ENCODE measurements at regions not wholly inside any gene's neighbourhood (a gene's known extent, or its start where the extent isn't known, plus 50 kb on each side); places are given as distances from the start of the nearest gene placed in this dataset.
A peak's percentile ranks its signal among the peaks of the same experiment; 100 is the strongest.

DNA sequence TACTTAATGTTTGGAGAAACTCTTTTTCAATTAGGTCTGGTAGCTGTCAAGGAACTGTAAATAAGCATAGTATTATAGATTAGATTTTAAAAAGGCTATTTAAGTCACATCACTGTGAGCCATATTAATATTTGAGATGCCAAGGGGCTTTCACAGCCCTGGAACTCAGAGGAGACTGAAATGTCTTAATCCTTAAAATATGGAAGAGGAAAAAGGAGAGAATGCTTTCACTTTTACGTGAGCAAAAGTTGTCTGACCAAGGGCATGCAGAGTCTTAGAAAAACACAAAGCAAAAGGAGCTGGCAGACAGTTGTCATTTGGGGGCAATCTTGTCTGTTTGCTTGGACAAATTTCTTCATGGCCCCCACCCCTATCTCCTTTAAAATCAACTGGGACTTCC, 253.2 kb upstream of the IGFBP7 start:
- TF ChIP-seq ZC3H10 (CRISPR knock-in tag; IDR thresholded peaks at IDR 0.05) (no peak), PPARA (CRISPR knock-in tag; IDR thresholded peaks at IDR 0.05; ENCODE audit: borderline replicate concordance) (no peak), TOX (CRISPR knock-in tag; IDR thresholded peaks at IDR 0.05; ENCODE audit: borderline replicate concordance) (no peak), ZNF565 (CRISPR knock-in tag; conservative IDR thresholded peaks at IDR 0.05; ENCODE audit: low read depth) (no peak), ZNF70 (CRISPR knock-in tag; IDR thresholded peaks at IDR 0.05) (no peak)
- no peak for ATAC-seq

DNA sequence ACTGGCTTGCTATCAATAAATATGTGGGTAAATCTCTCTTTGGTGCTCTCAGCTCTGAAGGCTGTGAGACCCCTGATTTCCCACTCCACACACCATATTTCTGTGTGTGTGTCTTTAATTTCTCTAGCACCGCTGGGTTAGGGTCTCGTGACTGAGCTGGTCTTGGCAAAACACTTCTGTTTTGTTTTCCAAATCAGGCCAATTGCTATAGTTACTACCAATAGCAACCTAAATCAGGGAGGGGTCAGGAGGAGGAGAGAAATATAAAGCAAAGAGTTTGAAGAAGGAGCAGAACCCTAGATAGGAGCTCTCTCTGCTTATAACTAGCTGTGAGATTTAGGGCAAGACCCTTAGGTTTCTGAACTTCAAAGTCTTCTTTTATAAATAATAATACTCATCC, 250.5 kb upstream of the IGFBP7 start:
- TF ChIP-seq ESRRG (CRISPR knock-in tag; IDR thresholded peaks at IDR 0.05) = no peak
- no peak for TF ChIP-seq ARNTL (CRISPR knock-in tag; IDR thresholded peaks at IDR 0.05; ENCODE audit: borderline replicate concordance, low read depth)
- TF ChIP-seq, protein P1, sequence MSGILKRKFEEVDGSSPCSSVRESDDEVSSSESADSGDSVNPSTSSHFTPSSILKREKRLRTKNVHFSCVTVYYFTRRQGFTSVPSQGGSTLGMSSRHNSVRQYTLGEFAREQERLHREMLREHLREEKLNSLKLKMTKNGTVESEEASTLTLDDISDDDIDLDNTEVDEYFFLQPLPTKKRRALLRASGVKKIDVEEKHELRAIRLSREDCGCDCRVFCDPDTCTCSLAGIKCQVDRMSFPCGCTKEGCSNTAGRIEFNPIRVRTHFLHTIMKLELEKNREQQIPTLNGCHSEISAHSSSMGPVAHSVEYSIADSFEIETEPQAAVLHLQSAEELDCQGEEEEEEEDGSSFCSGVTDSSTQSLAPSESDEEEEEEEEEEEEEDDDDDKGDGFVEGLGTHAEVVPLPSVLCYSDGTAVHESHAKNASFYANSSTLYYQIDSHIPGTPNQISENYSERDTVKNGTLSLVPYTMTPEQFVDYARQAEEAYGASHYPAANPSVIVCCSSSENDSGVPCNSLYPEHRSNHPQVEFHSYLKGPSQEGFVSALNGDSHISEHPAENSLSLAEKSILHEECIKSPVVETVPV (CRISPR knock-in tag; IDR thresholded peaks at IDR 0.05) = no peak
- no peak for TF ChIP-seq OSR1 (CRISPR knock-in tag; IDR thresholded peaks at IDR 0.05)
- TF ChIP-seq, protein P2, sequence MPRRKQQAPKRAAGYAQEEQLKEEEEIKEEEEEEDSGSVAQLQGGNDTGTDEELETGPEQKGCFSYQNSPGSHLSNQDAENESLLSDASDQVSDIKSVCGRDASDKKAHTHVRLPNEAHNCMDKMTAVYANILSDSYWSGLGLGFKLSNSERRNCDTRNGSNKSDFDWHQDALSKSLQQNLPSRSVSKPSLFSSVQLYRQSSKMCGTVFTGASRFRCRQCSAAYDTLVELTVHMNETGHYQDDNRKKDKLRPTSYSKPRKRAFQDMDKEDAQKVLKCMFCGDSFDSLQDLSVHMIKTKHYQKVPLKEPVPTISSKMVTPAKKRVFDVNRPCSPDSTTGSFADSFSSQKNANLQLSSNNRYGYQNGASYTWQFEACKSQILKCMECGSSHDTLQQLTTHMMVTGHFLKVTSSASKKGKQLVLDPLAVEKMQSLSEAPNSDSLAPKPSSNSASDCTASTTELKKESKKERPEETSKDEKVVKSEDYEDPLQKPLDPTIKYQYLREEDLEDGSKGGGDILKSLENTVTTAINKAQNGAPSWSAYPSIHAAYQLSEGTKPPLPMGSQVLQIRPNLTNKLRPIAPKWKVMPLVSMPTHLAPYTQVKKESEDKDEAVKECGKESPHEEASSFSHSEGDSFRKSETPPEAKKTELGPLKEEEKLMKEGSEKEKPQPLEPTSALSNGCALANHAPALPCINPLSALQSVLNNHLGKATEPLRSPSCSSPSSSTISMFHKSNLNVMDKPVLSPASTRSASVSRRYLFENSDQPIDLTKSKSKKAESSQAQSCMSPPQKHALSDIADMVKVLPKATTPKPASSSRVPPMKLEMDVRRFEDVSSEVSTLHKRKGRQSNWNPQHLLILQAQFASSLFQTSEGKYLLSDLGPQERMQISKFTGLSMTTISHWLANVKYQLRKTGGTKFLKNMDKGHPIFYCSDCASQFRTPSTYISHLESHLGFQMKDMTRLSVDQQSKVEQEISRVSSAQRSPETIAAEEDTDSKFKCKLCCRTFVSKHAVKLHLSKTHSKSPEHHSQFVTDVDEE (CRISPR knock-in tag; IDR thresholded peaks at IDR 0.05) = no peak
- TF ChIP-seq PPARA (CRISPR knock-in tag; IDR thresholded peaks at IDR 0.05; ENCODE audit: borderline replicate concordance) = no peak
- no peak for TF ChIP-seq ZC3H10 (CRISPR knock-in tag; IDR thresholded peaks at IDR 0.05)
- no peak for TF ChIP-seq GLIS3 (CRISPR knock-in tag; IDR thresholded peaks at IDR 0.05)
- no peak for TF ChIP-seq ZNF70 (CRISPR knock-in tag; IDR thresholded peaks at IDR 0.05)
- TF ChIP-seq ZFP3 (CRISPR knock-in tag; IDR thresholded peaks at IDR 0.05) = no peak
- no peak for TF ChIP-seq TCF4 (CRISPR knock-in tag; IDR thresholded peaks at IDR 0.05; ENCODE audit: borderline replicate concordance)
- no peak for TF ChIP-seq CREB5 (CRISPR knock-in tag; IDR thresholded peaks at IDR 0.05; ENCODE audit: low read depth)
- TF ChIP-seq ZFP30 (CRISPR knock-in tag; IDR thresholded peaks at IDR 0.05) = no peak
- TF ChIP-seq, protein P3, sequence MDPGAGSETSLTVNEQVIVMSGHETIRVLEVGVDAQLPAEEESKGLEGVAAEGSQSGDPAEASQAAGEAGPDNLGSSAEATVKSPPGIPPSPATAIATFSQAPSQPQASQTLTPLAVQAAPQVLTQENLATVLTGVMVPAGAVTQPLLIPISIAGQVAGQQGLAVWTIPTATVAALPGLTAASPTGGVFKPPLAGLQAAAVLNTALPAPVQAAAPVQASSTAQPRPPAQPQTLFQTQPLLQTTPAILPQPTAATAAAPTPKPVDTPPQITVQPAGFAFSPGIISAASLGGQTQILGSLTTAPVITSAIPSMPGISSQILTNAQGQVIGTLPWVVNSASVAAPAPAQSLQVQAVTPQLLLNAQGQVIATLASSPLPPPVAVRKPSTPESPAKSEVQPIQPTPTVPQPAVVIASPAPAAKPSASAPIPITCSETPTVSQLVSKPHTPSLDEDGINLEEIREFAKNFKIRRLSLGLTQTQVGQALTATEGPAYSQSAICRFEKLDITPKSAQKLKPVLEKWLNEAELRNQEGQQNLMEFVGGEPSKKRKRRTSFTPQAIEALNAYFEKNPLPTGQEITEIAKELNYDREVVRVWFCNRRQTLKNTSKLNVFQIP (CRISPR knock-in tag; IDR thresholded peaks at IDR 0.05; ENCODE audit: borderline replicate concordance, low read depth) = no peak
- no peak for TF ChIP-seq RARB (CRISPR knock-in tag; IDR thresholded peaks at IDR 0.05)
- no peak for TF ChIP-seq ISL1 (CRISPR knock-in tag; IDR thresholded peaks at IDR 0.05)
- TF ChIP-seq BACH2 (CRISPR knock-in tag; IDR thresholded peaks at IDR 0.05; ENCODE audit: borderline replicate concordance) = no peak
- TF ChIP-seq ZNF565 (CRISPR knock-in tag; conservative IDR thresholded peaks at IDR 0.05; ENCODE audit: low read depth) = no peak
- TF ChIP-seq, protein P4, sequence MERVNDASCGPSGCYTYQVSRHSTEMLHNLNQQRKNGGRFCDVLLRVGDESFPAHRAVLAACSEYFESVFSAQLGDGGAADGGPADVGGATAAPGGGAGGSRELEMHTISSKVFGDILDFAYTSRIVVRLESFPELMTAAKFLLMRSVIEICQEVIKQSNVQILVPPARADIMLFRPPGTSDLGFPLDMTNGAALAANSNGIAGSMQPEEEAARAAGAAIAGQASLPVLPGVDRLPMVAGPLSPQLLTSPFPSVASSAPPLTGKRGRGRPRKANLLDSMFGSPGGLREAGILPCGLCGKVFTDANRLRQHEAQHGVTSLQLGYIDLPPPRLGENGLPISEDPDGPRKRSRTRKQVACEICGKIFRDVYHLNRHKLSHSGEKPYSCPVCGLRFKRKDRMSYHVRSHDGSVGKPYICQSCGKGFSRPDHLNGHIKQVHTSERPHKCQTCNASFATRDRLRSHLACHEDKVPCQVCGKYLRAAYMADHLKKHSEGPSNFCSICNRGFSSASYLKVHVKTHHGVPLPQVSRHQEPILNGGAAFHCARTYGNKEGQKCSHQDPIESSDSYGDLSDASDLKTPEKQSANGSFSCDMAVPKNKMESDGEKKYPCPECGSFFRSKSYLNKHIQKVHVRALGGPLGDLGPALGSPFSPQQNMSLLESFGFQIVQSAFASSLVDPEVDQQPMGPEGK (CRISPR knock-in tag; IDR thresholded peaks at IDR 0.05; ENCODE audit: borderline replicate concordance) = no peak
- TF ChIP-seq ZNF8 (CRISPR knock-in tag; IDR thresholded peaks at IDR 0.05) = no peak
- ATAC-seq = no peak

- no peak for TF ChIP-seq TCF4 (CRISPR knock-in tag; IDR thresholded peaks at IDR 0.05; ENCODE audit: borderline replicate concordance)
- TF ChIP-seq ZFP3 (CRISPR knock-in tag; IDR thresholded peaks at IDR 0.05) = no peak
- no peak for TF ChIP-seq OSR1 (CRISPR knock-in tag; IDR thresholded peaks at IDR 0.05)
- TF ChIP-seq, protein P4 (CRISPR knock-in tag; IDR thresholded peaks at IDR 0.05; ENCODE audit: borderline replicate concordance) = no peak
- TF ChIP-seq RARB (CRISPR knock-in tag; IDR thresholded peaks at IDR 0.05) = no peak
- TF ChIP-seq ISL1 (CRISPR knock-in tag; IDR thresholded peaks at IDR 0.05) = peak; percentile 66
- TF ChIP-seq PPARA (CRISPR knock-in tag; IDR thresholded peaks at IDR 0.05; ENCODE audit: borderline replicate concordance) = no peak
- ATAC-seq = no peak
Observed at GRCh38 chr4:57355101-57355665, 245.0 kb upstream of the IGFBP7 start.

Data from SK-N-SH treated with all-trans-retinoic acid at 6 μM for 48 hours (cell line).